ENCODE measurements at regions not wholly inside any gene's neighbourhood (a gene's known extent, or its start where the extent isn't known, plus 50 kb on each side); places are given as distances from the start of the nearest gene placed in this dataset.

GRCh38 chr9:120177121-120177520 is 402.8 kb downstream of the CDK5RAP2 start:
- Histone ChIP-seq H3K36me3 (replicated peaks in 1 of 2; ENCODE audit: insufficient read depth in 1 of 2, low read depth in 2 of 2) (no peaks in the 10 kb centered on the region), H3K4me1 (no peaks in the 10 kb centered on the region), H3K4me3 (no peak overlapping the region), H3K27me3 (no peaks in the 10 kb centered on the region), H3K27ac (no peak overlapping the region), H3K9me3 (no peaks in the 10 kb centered on the region)
- ATAC-seq (no peak), DNase-seq (no peak)
- TF ChIP-seq CTCF (IDR thresholded peaks at IDR 0.05) (no peak), POLR2A (IDR thresholded peaks at IDR 0.05) (no peak)
- intact Hi-C loops (cut with DNase I) = no loop called here
- WGBS, 2 donors = 67 to 78% methylated on average over 1 of the region's 1 CpG

- no peak overlapping the region for H3K4me3 ChIP-seq
- H3K27ac ChIP-seq = no peak overlapping the region
- no peaks in the 10 kb centered on the region for H3K27me3 ChIP-seq
- no peaks in the 10 kb centered on the region for H3K4me1 ChIP-seq
- H3K9me3 ChIP-seq = no peaks in the 10 kb centered on the region
- intact Hi-C loops (cut with DNase I) = no loop called here
- TF ChIP-seq POLR2A (IDR thresholded peaks at IDR 0.05) (no peak), CTCF (IDR thresholded peaks at IDR 0.05) (no peak)
- WGBS, 2 donors = 60 to 61% methylated on average over 2 of the region's 2 CpGs
- no peaks in the 10 kb centered on the region for H3K36me3 ChIP-seq (replicated peaks in 1 of 2; ENCODE audit: insufficient read depth in 1 of 2, low read depth in 2 of 2)
- DNase-seq = no peak
- no peak for ATAC-seq
These were observed 404.9 kb downstream of the CDK5RAP2 start for GRCh38 chr9:120175031-120175430.

GRCh38 chr9:120161776-120162175 is 418.2 kb downstream of the CDK5RAP2 start:
- H3K27ac ChIP-seq = no peak overlapping the region
- TF ChIP-seq CTCF (IDR thresholded peaks at IDR 0.05) = no peak
- no peak for TF ChIP-seq POLR2A (IDR thresholded peaks at IDR 0.05)
- 25 to 27% methylated on average over 7 of the region's 7 CpGs for WGBS, 2 donors
- DNase-seq = no peak
- H3K4me3 ChIP-seq = no peak overlapping the region
- H3K27me3 ChIP-seq = no peaks in the 10 kb centered on the region
- no peaks in the 10 kb centered on the region for H3K36me3 ChIP-seq (replicated peaks in 1 of 2; ENCODE audit: insufficient read depth in 1 of 2, low read depth in 2 of 2)
- intact Hi-C loops (cut with DNase I) = no loop called here
- no peak for ATAC-seq
- H3K9me3 ChIP-seq = no peaks in the 10 kb centered on the region
- H3K4me1 ChIP-seq = no peaks in the 10 kb centered on the region

- Histone ChIP-seq H3K4me1 (no peaks in the 10 kb centered on the region), H3K27me3 (no peaks in the 10 kb centered on the region), H3K36me3 (replicated peaks in 1 of 2; ENCODE audit: insufficient read depth in 1 of 2, low read depth in 2 of 2) (no peaks in the 10 kb centered on the region), H3K9me3 (no peaks in the 10 kb centered on the region), H3K27ac (no peak overlapping the region), H3K4me3 (no peak overlapping the region)
- whole genome bisulfite sequencing, 2 donors = 66 to 74% methylated on average over 1 of the region's 1 CpG
- intact Hi-C loops (cut with DNase I) = no loop called here
- DNase-seq = no peak
- TF ChIP-seq POLR2A (IDR thresholded peaks at IDR 0.05) (no peak), CTCF (IDR thresholded peaks at IDR 0.05) (no peak)
- ATAC-seq = no peak
These were observed 421.7 kb downstream of the CDK5RAP2 start for GRCh38 chr9:120158221-120158620.

GRCh38 chr9:120156376-120156775 is 423.6 kb downstream of the CDK5RAP2 start:
- no peaks in the 10 kb centered on the region for H3K36me3 ChIP-seq (replicated peaks in 1 of 2; ENCODE audit: insufficient read depth in 1 of 2, low read depth in 2 of 2)
- no peaks in the 10 kb centered on the region for H3K9me3 ChIP-seq
- no peaks in the 10 kb centered on the region for H3K27me3 ChIP-seq
- no peak overlapping the region for H3K27ac ChIP-seq
- TF ChIP-seq POLR2A (IDR thresholded peaks at IDR 0.05) = no peak
- TF ChIP-seq CTCF (IDR thresholded peaks at IDR 0.05) = no peak
- H3K4me1 ChIP-seq = no peaks in the 10 kb centered on the region
- no peak for ATAC-seq
- DNase-seq = no peak
- no peak overlapping the region for H3K4me3 ChIP-seq
- intact Hi-C loops (cut with DNase I) = no loop called here
- 59 to 64% methylated on average over 7 to 8 of the region's 8 CpGs for WGBS, 2 donors
